OCI-LY3 (cell line): ENCODE measurements at regions not wholly inside any gene's neighbourhood (a gene's known extent, or its start where the extent isn't known, plus 50 kb on each side); places are given as distances from the start of the nearest gene placed in this dataset.

Experiments
- CTCF ChIP-seq: fragments of 200-600, 300-600 bp; sonication (generic); IDR thresholded peaks from 2 replicates; pipeline ENCODE4 v1.5.1; 2014; ENCODE audit warnings: antibody characterized with exemption, low read length, low read depth
- EZH2phosphoT487 ChIP-seq: fragments of 200-600 bp; shearing (Covaris generic); IDR thresholded peaks from 2 replicates; pipeline ENCODE4 v1.6.1; 2018; ENCODE audit warnings: antibody characterized with exemption, mixed run types, low read depth

DNA sequence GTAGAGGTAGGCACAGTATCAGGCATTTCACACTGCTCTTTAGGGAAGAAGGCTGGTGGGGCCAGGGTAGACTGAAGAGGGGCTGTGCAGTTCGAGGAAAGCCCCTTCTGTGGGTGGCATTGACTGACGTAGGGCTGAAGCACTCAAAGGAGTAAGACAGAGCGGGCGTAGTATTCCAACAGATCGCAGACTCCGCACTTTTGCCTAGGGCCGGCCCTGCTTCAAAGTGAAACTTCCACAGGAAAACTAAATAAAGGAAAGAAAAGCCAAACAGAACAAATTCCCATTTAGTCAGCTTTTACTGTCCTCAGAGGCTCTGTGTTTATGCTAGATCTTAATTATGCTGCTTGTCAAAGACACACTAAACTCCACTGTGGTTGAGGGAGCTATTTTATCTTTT lies 493.0 kb upstream of the WWC1 start:
- no peak for TF ChIP-seq CTCF
- no peak for TF ChIP-seq EZH2phosphoT487
